SK-N-MC (cell line): ENCODE measurements at regions not wholly inside any gene's neighbourhood (a gene's known extent, or its start where the extent isn't known, plus 50 kb on each side); places are given as distances from the start of the nearest gene placed in this dataset.

ENCODE experiments used
- DNase-seq: peaks from one replicate; pipeline ENCODE4 v3.0.0-alpha.2; 2011; ENCODE audit warnings: low read depth, low spot score
- H3K27ac ChIP-seq: fragments of 200-600 bp; sonication (generic); 2 replicates; pipeline ENCODE4 v1.5.1; 2016; ENCODE audit warnings: mixed run types
- H3K36me3 ChIP-seq: fragments of 200-600 bp; sonication (generic); 2 replicates; pipeline ENCODE4 v1.6.1; 2017; ENCODE audit warnings: antibody characterized with exemption, low read length, mixed read lengths; ENCODE audit not compliant: insufficient read depth
- H3K4me3 ChIP-seq: fragments of 200-600 bp; sonication (generic); 2 replicates; pipeline ENCODE4 v1.5.1; 2016
- H3K9ac ChIP-seq: fragments of 200-600 bp; sonication (generic); 2 replicates; pipeline ENCODE4 v1.8.0; 2017; ENCODE audit warnings: mixed run types, mixed read lengths; ENCODE audit not compliant: insufficient read length
- H3K9me3 ChIP-seq: fragments of 200-600 bp; sonication (generic); 2 replicates; pipeline ENCODE4 v1.6.1; 2017; ENCODE audit warnings: low read depth, mild to moderate bottlenecking, antibody characterized with exemption, low read length, moderate library complexity, mixed read lengths
- EZH2 ChIP-seq: fragments of 200-600 bp; sonication (generic); IDR thresholded peaks from one replicate; pipeline ENCODE4 v1.6.1; 2017; ENCODE audit warnings: antibody characterized with exemption
- FOXP2 ChIP-seq: optimal IDR thresholded peaks from 2 replicates; pipeline ENCODE3; 2011; ENCODE audit warnings: mild to moderate bottlenecking, moderate library complexity; ENCODE audit not compliant: insufficient read depth; ENCODE audit errors: extremely low read length, control extremely low read depth
- POLR2AphosphoS5 ChIP-seq: IDR thresholded peaks from 2 replicates; pipeline ENCODE4 v1.6.1; 2012; ENCODE audit warnings: mild to moderate bottlenecking, low read depth, low read length, borderline replicate concordance

DNA sequence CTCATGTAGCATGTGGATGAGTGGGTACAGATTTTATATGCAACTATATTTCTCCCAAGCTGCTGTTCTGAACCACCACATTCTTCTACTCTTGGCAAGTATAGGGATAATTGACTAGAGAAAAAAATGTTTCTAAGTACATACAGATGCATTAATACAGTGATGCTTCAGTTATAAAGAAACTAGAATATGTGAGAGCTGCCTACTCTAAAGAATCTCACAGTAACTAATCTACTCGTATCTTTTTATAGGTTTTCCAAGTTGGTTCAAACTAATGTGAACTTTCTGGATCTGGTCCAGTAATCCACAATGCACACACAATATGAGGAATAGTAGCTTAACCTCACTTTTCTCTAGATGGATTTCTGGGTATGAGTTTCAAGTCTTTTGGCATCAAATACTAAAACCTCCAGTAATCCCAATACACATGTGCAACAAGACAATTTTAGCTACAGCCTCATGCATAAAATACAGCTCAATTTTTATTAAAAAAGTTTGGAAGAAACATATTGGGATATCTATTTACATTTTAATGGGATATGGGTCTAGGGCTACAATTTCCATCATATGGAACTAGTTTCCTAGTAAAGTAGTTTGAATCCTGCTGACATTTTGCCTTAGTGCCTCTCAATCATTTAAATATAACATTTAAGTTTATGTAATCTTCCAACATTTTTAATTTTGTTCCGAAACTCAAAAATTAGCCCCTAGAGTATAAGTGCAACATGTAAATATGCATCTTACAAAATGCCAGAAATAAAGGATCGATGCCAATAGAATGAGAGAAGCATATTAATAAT, 2209.7 kb downstream of the LRRC4C start:
- TF ChIP-seq FOXP2 = no peak
- no peak for TF ChIP-seq POLR2AphosphoS5
- TF ChIP-seq EZH2 = no peak

DNA sequence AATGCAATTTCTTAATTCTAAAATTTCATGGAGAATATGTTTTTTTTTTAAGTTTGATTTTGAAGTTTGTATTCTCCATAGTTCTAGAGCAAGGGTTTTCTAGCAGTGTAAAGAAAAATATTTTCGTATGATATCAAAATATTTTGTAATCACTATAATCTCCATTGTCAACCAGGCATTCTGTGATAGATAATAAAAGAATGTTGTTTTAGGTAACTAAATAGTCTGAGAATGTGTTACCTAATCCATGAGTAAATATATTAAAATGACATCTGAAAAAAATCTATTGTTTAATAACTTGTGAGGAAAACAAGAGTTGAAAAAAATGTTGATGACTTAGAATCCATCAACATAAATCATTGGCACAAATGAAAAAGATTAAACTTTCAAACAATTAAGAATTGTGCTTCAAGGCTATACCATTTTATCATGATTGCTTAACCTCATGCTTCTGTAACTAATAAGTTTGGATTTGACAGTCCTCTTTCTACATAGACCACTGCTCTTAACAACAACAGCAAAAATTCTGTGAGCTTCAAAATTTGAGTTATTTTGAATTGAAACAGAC, 2211.8 kb downstream of the LRRC4C start:
- H3K9me3 ChIP-seq = peaks cover 8% of the 10 kb centered on the region; the same call in 1 of the 2 replicates
- H3K36me3 ChIP-seq = no peaks in the 10 kb centered on the region
- no peak for DNase-seq

More for the DNA sequence above, 2209.7 kb downstream of the LRRC4C start:
- no peak overlapping the region for H3K9ac ChIP-seq
- no peaks in the 10 kb centered on the region for H3K36me3 ChIP-seq
- no peak overlapping the region for H3K27ac ChIP-seq
- no peak for DNase-seq
- H3K4me3 ChIP-seq = no peak overlapping the region
- peaks cover 8% of the 10 kb centered on the region; the same call in 1 of the 2 replicates for H3K9me3 ChIP-seq

GRCh38 chr11:39239553-39239952, 2219.9 kb downstream of the LRRC4C start:
- H3K9me3 ChIP-seq = no peaks in the 10 kb centered on the region; the same call in 1 of the 2 replicates
- no peaks in the 10 kb centered on the region for H3K36me3 ChIP-seq
- no peak overlapping the region for H3K9ac ChIP-seq
- no peak overlapping the region for H3K4me3 ChIP-seq
- DNase-seq = no peak
- H3K27ac ChIP-seq = no peak overlapping the region
- TF ChIP-seq EZH2 (no peak), POLR2AphosphoS5 (no peak), FOXP2 (no peak)

More for the DNA sequence above, 2211.8 kb downstream of the LRRC4C start:
- no peak overlapping the region for H3K9ac ChIP-seq
- no peak for TF ChIP-seq EZH2
- no peak for TF ChIP-seq FOXP2
- TF ChIP-seq POLR2AphosphoS5 = no peak
- no peak overlapping the region for H3K27ac ChIP-seq
- H3K4me3 ChIP-seq = no peak overlapping the region

- Histone ChIP-seq H3K9ac (no peak overlapping the region), H3K9me3 (no peaks in the 10 kb centered on the region), H3K27ac (no peak overlapping the region), H3K4me3 (no peak overlapping the region), H3K36me3 (no peaks in the 10 kb centered on the region)
- no peak for TF ChIP-seq FOXP2
- TF ChIP-seq POLR2AphosphoS5 = no peak
- TF ChIP-seq EZH2 = no peak
- DNase-seq = no peak
Measured at GRCh38 chr11:39236916-39237315, 2222.5 kb downstream of the LRRC4C start.

- peaks cover 10% of the 10 kb centered on the region; the same call in 1 of the 2 replicates for H3K9me3 ChIP-seq
- H3K27ac ChIP-seq = peak overlapping the region; percentile 99
- TF ChIP-seq FOXP2 (no peak), POLR2AphosphoS5 (peak; percentile 29; the same call in 1 of the 2 replicates)
- H3K4me3 ChIP-seq = peak overlapping the region; percentile 41
- H3K36me3 ChIP-seq = peaks cover 12% of the 10 kb centered on the region; the same call in 1 of the 2 replicates
- DNase-seq = peak; percentile 65
- peak overlapping the region; percentile 72 for H3K9ac ChIP-seq
Measured at GRCh38 chr11:39221550-39222138, 2237.8 kb downstream of the LRRC4C start.

DNA sequence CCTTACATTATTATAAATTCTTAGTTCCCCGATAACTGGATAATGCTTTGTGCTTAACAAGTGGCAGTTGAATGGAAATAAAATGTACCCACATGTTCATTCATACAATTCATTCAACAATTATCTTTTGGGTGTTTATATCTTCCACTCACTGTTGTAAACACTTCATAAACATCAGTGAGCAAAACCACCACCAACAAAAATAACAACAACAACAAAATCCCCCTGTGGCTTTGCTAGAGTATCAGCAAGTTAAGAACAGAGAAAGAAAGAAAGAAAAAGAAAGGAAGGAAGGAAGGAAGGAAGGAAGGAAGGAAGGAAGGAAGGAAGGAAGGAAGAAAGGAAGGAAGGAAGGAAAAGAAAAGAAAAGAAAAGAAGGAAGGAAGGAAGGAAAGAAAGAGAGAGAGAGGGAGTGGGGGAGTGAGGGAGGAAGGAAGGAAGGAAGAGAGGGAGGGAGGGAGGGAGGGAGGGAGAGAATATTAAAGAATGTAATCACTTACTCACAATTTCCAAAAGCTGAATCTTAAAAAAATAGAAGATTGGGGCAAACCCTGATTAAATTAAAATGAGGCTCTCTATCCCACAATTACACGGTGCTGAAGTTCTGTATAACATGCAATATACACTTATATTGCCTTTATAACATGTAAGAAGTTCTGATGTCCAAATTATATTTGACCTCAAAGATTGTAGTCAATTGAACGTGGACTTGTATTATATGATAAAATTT, 2238.8 kb downstream of the LRRC4C start:
- peak overlapping the region; percentile 100 for H3K27ac ChIP-seq
- peaks cover 10% of the 10 kb centered on the region; the same call in 1 of the 2 replicates for H3K9me3 ChIP-seq
- peak; percentile 100 for TF ChIP-seq FOXP2
- TF ChIP-seq POLR2AphosphoS5 = no peak
- peaks cover 12% of the 10 kb centered on the region; the same call in 1 of the 2 replicates for H3K36me3 ChIP-seq
- H3K4me3 ChIP-seq = peak overlapping the region; percentile 65
- peak; percentile 90 for DNase-seq
- H3K9ac ChIP-seq = peak overlapping the region; percentile 72

DNA sequence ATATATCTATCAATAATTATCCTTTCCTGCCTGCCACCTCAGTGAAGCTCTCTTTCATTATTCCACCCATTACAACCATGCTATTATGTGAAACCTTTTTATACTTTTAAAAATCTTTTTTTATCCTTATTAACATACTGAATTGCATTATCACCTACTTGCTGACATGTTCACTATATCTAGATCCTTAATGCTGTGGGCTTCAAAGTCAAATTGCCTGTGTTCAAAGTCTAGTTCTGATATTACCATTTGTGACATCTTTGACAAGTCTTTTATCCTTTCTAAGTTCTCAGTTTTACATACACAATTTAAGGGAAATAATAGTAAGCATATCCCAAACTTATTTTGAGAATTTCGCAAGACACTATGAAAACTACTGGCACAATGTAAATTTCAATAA, 2239.4 kb downstream of the LRRC4C start:
- DNase-seq = peak; percentile 76
- peaks cover 5% of the 10 kb centered on the region; the same call in 1 of the 2 replicates for H3K9me3 ChIP-seq
- TF ChIP-seq EZH2 (no peak), FOXP2 (no peak), POLR2AphosphoS5 (no peak)
- peaks cover 9% of the 10 kb centered on the region; the same call in 1 of the 2 replicates for H3K36me3 ChIP-seq
- peak overlapping the region; percentile 65 for H3K9ac ChIP-seq
- H3K27ac ChIP-seq = peak overlapping the region; percentile 100
- H3K4me3 ChIP-seq = peak overlapping the region; percentile 65
